Urinary bladder (tissue), 3 donors: ENCODE measurements at regions not wholly inside any gene's neighbourhood (a gene's known extent, or its start where the extent isn't known, plus 50 kb on each side); places are given as distances from the start of the nearest gene placed in this dataset.

Source experiments
- DNase-seq: peaks from one replicate; pipeline ENCODE4 v3.0.0-alpha.2; 2015; ENCODE audit errors: extremely low spot score
- H3K27ac ChIP-seq: one replicate; pipeline ENCODE4 v1.5.1; 2013; ENCODE audit warnings: low read depth, mild to moderate bottlenecking, moderate library complexity
- H3K36me3 ChIP-seq: one replicate; pipeline ENCODE4 v1.6.1; 2013; ENCODE audit warnings: mild to moderate bottlenecking, moderate library complexity; ENCODE audit not compliant: insufficient read depth
- H3K4me1 ChIP-seq: one replicate; pipeline ENCODE4 v1.6.1; 2013; ENCODE audit warnings: mild to moderate bottlenecking, moderate library complexity; ENCODE audit not compliant: insufficient read depth
- H3K4me3 ChIP-seq: one replicate; pipeline ENCODE4 v1.5.1; 2013; ENCODE audit warnings: low read depth, low read length
- WGBS: extraction: QIAGEN DNeasy Blood & Tissue Kit; methylation state at CpG from one replicate; pipeline ENCODE4 v1.1.7; 2013; 5-methylcytosine and 5-hydroxymethylcytosine counted together
- donor health status: healthy with polysubstance abuse.
- donor health status: healthy.

DNA sequence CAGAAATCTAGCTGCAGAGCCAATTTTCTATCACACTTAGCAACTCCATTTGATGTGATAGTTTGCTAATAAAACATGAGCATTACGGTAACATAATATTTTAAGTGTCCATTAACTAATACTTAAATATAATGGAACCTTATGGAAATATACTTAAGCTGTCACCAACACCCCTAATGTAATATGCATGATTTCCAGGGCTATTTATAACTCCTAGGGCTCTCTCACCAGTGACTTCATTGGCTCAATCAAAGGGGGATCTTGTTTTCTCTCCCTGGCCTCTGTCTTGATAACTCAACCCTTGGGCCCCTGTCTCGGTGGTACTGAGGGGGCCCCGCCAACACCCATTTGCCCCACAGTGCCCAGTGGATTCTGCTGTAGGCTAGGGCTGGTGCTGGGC lies 170.4 kb downstream of the SALL1 start:
- whole genome bisulfite sequencing = 72% methylated on average over 3 of the region's 3 CpGs
- no peak for DNase-seq
- H3K4me1 ChIP-seq = no peaks in the 10 kb centered on the region
- no peak overlapping the region for H3K27ac ChIP-seq
- H3K36me3 ChIP-seq = no peaks in the 10 kb centered on the region
- H3K4me3 ChIP-seq = no peak overlapping the region

GRCh38 chr16:50979806-50980620 lies 171.1 kb downstream of the SALL1 start:
- no peak for DNase-seq
- H3K27ac ChIP-seq = no peak overlapping the region
- no peaks in the 10 kb centered on the region for H3K36me3 ChIP-seq
- no peak overlapping the region for H3K4me3 ChIP-seq
- H3K4me1 ChIP-seq = no peaks in the 10 kb centered on the region
- 80% methylated on average over 9 of the region's 9 CpGs for WGBS

GRCh38 chr16:50977138-50977537 lies 173.9 kb downstream of the SALL1 start:
- Histone ChIP-seq H3K4me1 (no peaks in the 10 kb centered on the region), H3K27ac (no peak overlapping the region), H3K4me3 (no peak overlapping the region), H3K36me3 (no peaks in the 10 kb centered on the region)
- no peak for DNase-seq
- WGBS = 58% methylated on average over 11 of the region's 11 CpGs

DNA sequence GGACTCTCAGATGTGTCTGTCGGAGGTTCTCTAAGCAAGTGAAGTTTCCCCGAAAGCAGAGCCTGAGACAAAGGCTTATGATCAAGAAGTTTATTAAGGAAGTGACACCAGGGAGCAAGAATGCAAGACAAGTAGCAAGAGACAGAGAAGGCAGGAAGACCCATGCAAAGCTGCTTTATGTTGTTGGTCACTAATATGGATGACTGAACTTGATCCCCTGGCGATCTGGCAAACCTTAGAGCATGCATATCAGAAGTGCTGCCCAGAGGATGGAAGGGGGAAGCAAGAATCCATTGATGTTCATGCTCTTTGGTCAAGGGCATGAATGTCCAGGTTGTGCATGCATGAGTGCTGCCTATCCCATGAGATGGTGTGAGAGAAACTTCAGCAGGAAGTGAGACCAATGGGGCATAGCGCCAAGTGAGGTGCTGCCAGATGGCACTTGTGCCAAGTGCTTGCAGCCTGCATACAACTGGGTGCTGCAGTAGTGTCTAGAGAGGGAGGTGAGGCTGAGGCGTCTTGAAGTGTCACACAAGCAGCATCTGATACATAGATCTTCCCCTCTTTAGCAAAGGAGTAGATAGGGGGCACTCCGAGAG lies 176.5 kb downstream of the SALL1 start:
- DNase-seq = no peak
- WGBS = 84% methylated on average over 6 of the region's 6 CpGs
- no peaks in the 10 kb centered on the region for H3K4me1 ChIP-seq

GRCh38 chr16:50972876-50973275 lies 178.2 kb downstream of the SALL1 start:
- no peaks in the 10 kb centered on the region for H3K4me1 ChIP-seq
- WGBS = 71% methylated on average over 2 of the region's 2 CpGs
- H3K4me3 ChIP-seq = no peak overlapping the region
- DNase-seq = no peak
- H3K36me3 ChIP-seq = no peaks in the 10 kb centered on the region
- no peak overlapping the region for H3K27ac ChIP-seq

More for the DNA sequence above, 176.5 kb downstream of the SALL1 start:
- no peaks in the 10 kb centered on the region for H3K36me3 ChIP-seq
- no peak overlapping the region for H3K4me3 ChIP-seq
- H3K27ac ChIP-seq = no peak overlapping the region

GRCh38 chr16:50970281-50970680 lies 180.8 kb downstream of the SALL1 start:
- no peaks in the 10 kb centered on the region for H3K36me3 ChIP-seq
- no peak overlapping the region for H3K4me3 ChIP-seq
- no peak overlapping the region for H3K27ac ChIP-seq
- DNase-seq = no peak
- H3K4me1 ChIP-seq = no peaks in the 10 kb centered on the region
- WGBS = 86% methylated on average over 3 of the region's 3 CpGs

- 81% methylated on average over 3 of the region's 3 CpGs for WGBS
- H3K36me3 ChIP-seq = no peaks in the 10 kb centered on the region
- no peaks in the 10 kb centered on the region for H3K4me1 ChIP-seq
- no peak for DNase-seq
- H3K27ac ChIP-seq = no peak overlapping the region
- H3K4me3 ChIP-seq = no peak overlapping the region
Measured at GRCh38 chr16:50967827-50968612, 183.1 kb downstream of the SALL1 start.

- no peak overlapping the region for H3K4me3 ChIP-seq
- DNase-seq = no peak
- no peak overlapping the region for H3K27ac ChIP-seq
- 83% methylated on average over 1 of the region's 1 CpG for WGBS
- no peaks in the 10 kb centered on the region for H3K4me1 ChIP-seq
- no peaks in the 10 kb centered on the region for H3K36me3 ChIP-seq
Measured at GRCh38 chr16:50964491-50964890, 186.6 kb downstream of the SALL1 start.

- Histone ChIP-seq H3K4me3 (no peak overlapping the region), H3K36me3 (no peaks in the 10 kb centered on the region), H3K27ac (no peak overlapping the region), H3K4me1 (no peaks in the 10 kb centered on the region)
- 69% methylated on average over 7 of the region's 7 CpGs for WGBS
- no peak for DNase-seq
Measured at GRCh38 chr16:50961952-50962351, 189.1 kb downstream of the SALL1 start.

DNA sequence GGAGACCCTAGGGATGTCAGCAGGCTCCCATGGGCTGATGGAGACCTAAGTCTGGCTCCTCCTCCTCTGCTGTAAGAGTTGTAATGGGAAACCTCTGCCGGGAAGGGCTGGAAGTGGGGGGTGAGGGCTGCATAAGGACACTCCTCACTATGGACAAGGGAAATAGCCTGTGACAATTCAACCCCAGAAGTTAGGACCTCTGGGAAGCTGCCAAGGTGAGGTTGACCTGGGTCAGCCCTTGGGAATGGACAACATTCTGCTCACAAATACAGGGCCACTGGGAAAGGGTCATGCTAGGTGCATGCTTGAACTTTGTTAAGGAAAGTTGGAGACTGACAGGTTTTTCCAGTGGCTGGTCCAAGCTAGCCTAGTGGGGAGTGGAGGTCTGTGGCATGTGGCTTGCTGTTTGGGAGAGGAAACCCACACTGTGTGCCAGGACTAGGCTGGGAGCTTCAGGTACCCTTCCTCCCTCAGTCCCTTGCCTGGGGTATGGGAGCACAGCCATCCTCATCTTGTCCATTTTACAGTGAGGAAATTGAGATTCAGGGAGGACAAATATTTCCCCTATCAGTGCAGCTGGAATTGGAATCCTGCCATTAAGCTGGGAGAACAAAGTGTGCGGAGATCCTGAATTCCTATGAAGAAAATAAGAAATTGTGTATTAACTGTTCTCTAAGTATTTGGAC lies 190.4 kb downstream of the SALL1 start:
- no peaks in the 10 kb centered on the region for H3K36me3 ChIP-seq
- no peak overlapping the region for H3K4me3 ChIP-seq
- WGBS = 13% methylated on average over 2 of the region's 2 CpGs
- no peaks in the 10 kb centered on the region for H3K4me1 ChIP-seq
- DNase-seq = no peak
- H3K27ac ChIP-seq = no peak overlapping the region

GRCh38 chr16:50957056-50957455 lies 194.0 kb downstream of the SALL1 start:
- DNase-seq = no peak
- 93% methylated on average over 4 of the region's 4 CpGs for WGBS
- no peak overlapping the region for H3K27ac ChIP-seq
- H3K4me1 ChIP-seq = no peaks in the 10 kb centered on the region
- H3K36me3 ChIP-seq = no peaks in the 10 kb centered on the region
- H3K4me3 ChIP-seq = no peak overlapping the region

- Histone ChIP-seq H3K36me3 (no peaks in the 10 kb centered on the region), H3K27ac (no peak overlapping the region), H3K4me1 (no peaks in the 10 kb centered on the region), H3K4me3 (no peak overlapping the region)
- DNase-seq = no peak
- 15% methylated on average over 1 of the region's 1 CpG for WGBS
Measured at GRCh38 chr16:50956637-50957036, 194.4 kb downstream of the SALL1 start.

- DNase-seq = no peak
- WGBS = 42% methylated on average over 2 of the region's 2 CpGs
- Histone ChIP-seq H3K4me3 (no peak overlapping the region), H3K4me1 (no peaks in the 10 kb centered on the region), H3K36me3 (no peaks in the 10 kb centered on the region), H3K27ac (no peak overlapping the region)
Measured at GRCh38 chr16:50955311-50955710, 195.8 kb downstream of the SALL1 start.
